GM10266 (cell line): ENCODE measurements at regions not wholly inside any gene's neighbourhood (a gene's known extent, or its start where the extent isn't known, plus 50 kb on each side); places are given as distances from the start of the nearest gene placed in this dataset.

Experiments used
- DNase-seq: peaks from one replicate; pipeline ENCODE4 v3.0.0; 2012; ENCODE audit errors: extremely low spot score
- CTCF ChIP-seq: IDR thresholded peaks from 2 replicates; pipeline ENCODE4 v1.5.1; 2012; ENCODE audit warnings: mild to moderate bottlenecking, low read depth; ENCODE audit not compliant: control insufficient read depth, insufficient read depth; ENCODE audit errors: missing control alignments

DNA sequence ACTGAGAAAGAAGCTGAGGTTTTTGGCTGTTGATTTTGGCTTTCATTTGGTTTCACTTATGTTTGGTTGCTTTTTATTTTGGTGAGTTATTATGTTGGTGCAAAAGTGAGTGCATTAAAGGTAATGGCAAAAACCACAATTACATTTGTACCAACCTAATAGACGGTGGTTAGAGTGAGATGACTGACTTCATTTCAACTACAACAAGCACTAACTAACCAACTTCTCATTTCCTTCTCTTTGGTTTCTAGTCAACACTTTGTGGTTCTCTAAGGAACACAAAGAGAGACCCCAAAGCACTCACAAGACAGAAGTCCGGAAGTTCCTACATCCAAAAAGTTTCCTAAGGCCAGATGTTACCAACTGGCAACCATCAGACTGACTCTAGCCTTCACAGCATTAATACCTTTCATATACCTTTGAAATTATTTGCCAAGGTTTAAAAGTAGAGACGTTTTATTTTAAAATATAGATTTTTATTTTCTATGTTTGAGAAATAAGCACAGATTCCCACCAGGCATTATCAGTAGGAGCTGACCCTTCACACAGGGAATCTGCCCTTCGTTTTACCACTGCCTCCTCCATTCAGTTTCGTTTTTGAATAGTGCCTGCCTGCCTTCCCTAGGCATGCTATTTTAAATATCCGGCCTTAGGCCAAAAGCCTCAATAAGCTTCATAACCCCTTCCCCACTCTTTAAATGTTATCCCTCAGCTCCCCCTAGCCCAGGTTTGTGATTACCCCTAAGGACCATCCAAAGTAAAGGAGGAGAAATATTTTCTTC is 301.1 kb upstream of the PTGER4 start:
- TF ChIP-seq CTCF: no peak
- no peak for DNase-seq

DNA sequence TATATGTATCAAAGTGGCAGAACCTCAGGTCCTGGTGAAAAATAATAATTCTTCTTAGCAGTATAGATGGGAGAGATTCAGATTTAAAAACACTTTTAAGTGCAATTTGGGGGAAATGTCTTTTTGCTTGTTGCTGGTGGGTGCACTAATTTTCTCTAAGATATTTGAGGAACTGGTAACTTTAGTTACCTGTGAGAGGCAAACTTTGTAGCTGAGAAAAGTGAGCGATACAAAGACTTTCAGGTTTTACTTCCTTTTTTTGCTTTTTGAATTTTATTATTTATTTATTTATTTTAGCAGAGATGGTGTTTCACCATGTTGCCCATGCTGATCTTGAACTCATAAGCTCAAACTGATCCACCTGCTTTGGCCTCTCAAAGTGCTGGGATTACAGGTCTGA is 303.1 kb upstream of the PTGER4 start:
- DNase-seq: no peak
- no peak for TF ChIP-seq CTCF

GRCh38 chr5:40374853-40375252 is 304.9 kb upstream of the PTGER4 start:
- TF ChIP-seq CTCF: no peak
- DNase-seq: no peak

- no peak for DNase-seq
- TF ChIP-seq CTCF: no peak
These were observed 311.5 kb upstream of the PTGER4 start for GRCh38 chr5:40368200-40368599.

DNA sequence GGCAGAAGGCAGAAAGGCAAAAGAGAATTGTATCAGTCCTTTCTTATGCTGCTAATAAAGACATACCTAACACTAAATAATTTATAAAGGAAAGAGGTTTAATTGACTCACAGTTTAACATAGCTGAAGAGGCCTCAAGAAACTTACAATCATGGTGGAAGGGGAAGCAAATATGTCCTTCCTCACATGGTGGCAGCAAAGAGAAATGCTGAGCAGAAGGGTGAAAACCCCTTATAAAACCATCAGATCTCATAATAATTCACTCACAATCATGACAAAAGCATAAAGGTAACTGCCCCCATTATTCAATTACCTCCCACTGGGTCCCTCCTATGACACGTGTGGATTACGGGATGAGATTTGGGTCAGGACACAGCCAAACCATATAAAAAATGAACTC is 312.5 kb upstream of the PTGER4 start:
- DNase-seq: no peak
- TF ChIP-seq CTCF: peak; percentile 12

- no peak for DNase-seq
- TF ChIP-seq CTCF: no peak
These were observed 314.1 kb upstream of the PTGER4 start for GRCh38 chr5:40365342-40366330.
